H9 (cell line): ENCODE measurements at regions not wholly inside any gene's neighbourhood (a gene's known extent, or its start where the extent isn't known, plus 50 kb on each side); places are given as distances from the start of the nearest gene placed in this dataset.

Experiments used
- DNase-seq: peaks from one replicate; pipeline ENCODE4 v3.0.0-alpha.2; 2017
- H2AFZ ChIP-seq: one replicate; pipeline ENCODE4 v1.6.1; 2013; ENCODE audit warnings: mild to moderate bottlenecking, low read length, control low read depth, moderate library complexity
- H2AK5ac ChIP-seq: 2 replicates; pipeline ENCODE4 v1.6.1; 2013; ENCODE audit warnings: low read length, control low read depth, mixed read lengths; ENCODE audit not compliant: insufficient read length
- H2BK120ac ChIP-seq: one replicate; pipeline ENCODE4 v1.6.1; 2013; ENCODE audit warnings: low read depth, mild to moderate bottlenecking, low read length, control low read depth, inconsistent platforms; ENCODE audit not compliant: poor library complexity, severe bottlenecking
- H2BK12ac ChIP-seq: 2 replicates; pipeline ENCODE4 v1.6.1; 2013; ENCODE audit warnings: low read length, control low read depth, mixed read lengths, low read depth; ENCODE audit not compliant: insufficient read length
- H2BK15ac ChIP-seq: 2 replicates; pipeline ENCODE4 v1.6.1; 2013; ENCODE audit warnings: low read depth, low read length, control low read depth
- H2BK20ac ChIP-seq: one replicate; pipeline ENCODE4 v1.6.1; 2013; ENCODE audit warnings: low read depth, mild to moderate bottlenecking, low read length, control low read depth, inconsistent platforms; ENCODE audit not compliant: poor library complexity, severe bottlenecking
- H2BK5ac ChIP-seq: 2 replicates; pipeline ENCODE4 v1.6.1; 2013; ENCODE audit warnings: low read length, control low read depth, mixed read lengths; ENCODE audit not compliant: insufficient read length
- H3K14ac ChIP-seq: 2 replicates; pipeline ENCODE4 v1.6.1; 2013; ENCODE audit warnings: low read length, control low read depth; ENCODE audit not compliant: insufficient read depth
- H3K18ac ChIP-seq: 2 replicates; pipeline ENCODE4 v1.6.1; 2013; ENCODE audit warnings: low read depth, mild to moderate bottlenecking, mixed read lengths, low read length, control low read depth; ENCODE audit not compliant: insufficient read length
- H3K23ac ChIP-seq: 2 replicates; pipeline ENCODE4 v1.6.1; 2013; ENCODE audit warnings: low read length, control low read depth, mixed read lengths, low read depth; ENCODE audit not compliant: insufficient read length
- H3K23me2 ChIP-seq: 2 replicates; pipeline ENCODE4 v1.6.1; 2013; ENCODE audit warnings: low read depth, mild to moderate bottlenecking, mixed read lengths, low read length, control low read depth; ENCODE audit not compliant: insufficient read length, poor library complexity, severe bottlenecking
- H3K27ac ChIP-seq: 2 replicates; pipeline ENCODE4 v1.5.1; 2013; ENCODE audit warnings: low read length, control low read depth, mixed read lengths, low read depth; ENCODE audit not compliant: insufficient read length
- H3K27me3 ChIP-seq: 2 replicates; pipeline ENCODE4 v1.6.1; 2013; ENCODE audit warnings: low read length, control low read depth, inconsistent platforms; ENCODE audit not compliant: insufficient read depth
- H3K4ac ChIP-seq: 2 replicates; pipeline ENCODE4 v1.6.1; 2013; ENCODE audit warnings: low read depth, mild to moderate bottlenecking, control low read depth, inconsistent platforms, low read length, moderate library complexity
- H3K4me1 ChIP-seq: 2 replicates; pipeline ENCODE4 v1.6.1; 2013; ENCODE audit warnings: low read length, control low read depth, inconsistent platforms; ENCODE audit not compliant: insufficient read depth
- H3K4me2 ChIP-seq: 2 replicates; pipeline ENCODE4 v1.6.1; 2013; ENCODE audit warnings: low read length, control low read depth, mixed read lengths; ENCODE audit not compliant: insufficient read length, insufficient read depth
- H3K56ac ChIP-seq: 2 replicates; pipeline ENCODE4 v1.6.1; 2013; ENCODE audit warnings: low read depth, mild to moderate bottlenecking, mixed read lengths, low read length, control low read depth; ENCODE audit not compliant: insufficient read length
- H3K79me1 ChIP-seq: 2 replicates; pipeline ENCODE4 v1.6.1; 2013; ENCODE audit warnings: low read depth, mild to moderate bottlenecking, moderate library complexity, low read length, control low read depth, inconsistent platforms; ENCODE audit not compliant: insufficient read depth, poor library complexity, severe bottlenecking
- H3K79me2 ChIP-seq: 2 replicates; pipeline ENCODE4 v1.6.1; 2013; ENCODE audit warnings: low read length, control low read depth, inconsistent platforms; ENCODE audit not compliant: insufficient read depth
- H3K9ac ChIP-seq: 2 replicates; pipeline ENCODE4 v1.6.1; 2013; ENCODE audit warnings: low read length, control low read depth, mixed read lengths; ENCODE audit not compliant: insufficient read length; ENCODE audit errors: extremely low read depth
- H3K9me3 ChIP-seq: one replicate; pipeline ENCODE4 v1.6.1; 2013; ENCODE audit warnings: low read depth, low read length, inconsistent platforms; ENCODE audit not compliant: control insufficient read depth
- H3T11ph ChIP-seq: one replicate; pipeline ENCODE4 v1.6.1; 2013; ENCODE audit warnings: mild to moderate bottlenecking, low read length, control low read depth, inconsistent platforms
- H4K20me1 ChIP-seq: one replicate; pipeline ENCODE4 v1.6.1; 2013; ENCODE audit not compliant: control insufficient read depth, insufficient read length, insufficient read depth
- H4K5ac ChIP-seq: 2 replicates; pipeline ENCODE4 v1.6.1; 2013; ENCODE audit warnings: low read depth, mild to moderate bottlenecking, mixed read lengths, low read length, control low read depth; ENCODE audit not compliant: insufficient read length
- H4K8ac ChIP-seq: replicated peaks from 2 replicates; pipeline ENCODE4 v1.6.1; 2013; ENCODE audit warnings: low read length, control low read depth, mixed read lengths, low read depth; ENCODE audit not compliant: insufficient read length
- H4K91ac ChIP-seq: 2 replicates; pipeline ENCODE4 v1.6.1; 2013; ENCODE audit warnings: low read depth, mild to moderate bottlenecking, moderate library complexity, mixed read lengths, low read length, control low read depth; ENCODE audit not compliant: insufficient read length
- H3K27ac Mint-ChIP-seq, 3 experiments: 2 replicates in 2 of 3; 3 replicates in 1 of 3; pipeline ENCODE4 v1.8.0; 2020 to 2021; ENCODE audit warnings: mixed read lengths in 3 of 3, mild to moderate bottlenecking in 1 of 3, moderate library complexity in 1 of 3
- H3K27me3 Mint-ChIP-seq: 2 replicates; pipeline ENCODE4 v1.8.0; 2021; ENCODE audit warnings: low read depth, mild to moderate bottlenecking, moderate library complexity, mixed read lengths
- H3K36me3 Mint-ChIP-seq, 3 experiments: 2 replicates in 2 of 3; 3 replicates in 1 of 3; pipeline ENCODE4 v1.8.0; 2020 to 2021; ENCODE audit warnings: low read depth in 3 of 3, mixed read lengths in 3 of 3; ENCODE audit not compliant: insufficient read depth in 1 of 3
- H3K4me1 Mint-ChIP-seq, 2 experiments: 2 replicates each; pipeline ENCODE4 v1.8.0; 2020; ENCODE audit warnings: mixed read lengths in 2 of 2
- H3K4me3 Mint-ChIP-seq, 2 experiments: 2 replicates in 1 of 2; 3 replicates in 1 of 2; pipeline ENCODE4 v1.8.0; 2020 to 2021; ENCODE audit warnings: mild to moderate bottlenecking in 2 of 2, mixed read lengths in 2 of 2, moderate library complexity in 1 of 2
- H3K9me3 Mint-ChIP-seq, 2 experiments: 2 replicates in 1 of 2; 3 replicates in 1 of 2; pipeline ENCODE4 v1.8.0; 2020; ENCODE audit warnings: mild to moderate bottlenecking in 2 of 2, mixed read lengths in 2 of 2, moderate library complexity in 1 of 2
- CTCF ChIP-seq: fragments of 200-600 bp; sonication (generic); conservative IDR thresholded peaks from 3 replicates; pipeline ENCODE4 v1.8.0; 2021; ENCODE audit warnings: antibody characterized with exemption, mild to moderate bottlenecking
- WGBS: extraction: QIAGEN DNeasy Blood & Tissue Kit; methylation state at CpG from one replicate; pipeline ENCODE4 v1.1.7; 2013; ENCODE audit warnings: missing lambda C conversion rate, low lambda C conversion rate, mixed read lengths; ENCODE audit not compliant: insufficient read length; ENCODE audit errors: extremely low coverage; 5-methylcytosine and 5-hydroxymethylcytosine counted together

DNA sequence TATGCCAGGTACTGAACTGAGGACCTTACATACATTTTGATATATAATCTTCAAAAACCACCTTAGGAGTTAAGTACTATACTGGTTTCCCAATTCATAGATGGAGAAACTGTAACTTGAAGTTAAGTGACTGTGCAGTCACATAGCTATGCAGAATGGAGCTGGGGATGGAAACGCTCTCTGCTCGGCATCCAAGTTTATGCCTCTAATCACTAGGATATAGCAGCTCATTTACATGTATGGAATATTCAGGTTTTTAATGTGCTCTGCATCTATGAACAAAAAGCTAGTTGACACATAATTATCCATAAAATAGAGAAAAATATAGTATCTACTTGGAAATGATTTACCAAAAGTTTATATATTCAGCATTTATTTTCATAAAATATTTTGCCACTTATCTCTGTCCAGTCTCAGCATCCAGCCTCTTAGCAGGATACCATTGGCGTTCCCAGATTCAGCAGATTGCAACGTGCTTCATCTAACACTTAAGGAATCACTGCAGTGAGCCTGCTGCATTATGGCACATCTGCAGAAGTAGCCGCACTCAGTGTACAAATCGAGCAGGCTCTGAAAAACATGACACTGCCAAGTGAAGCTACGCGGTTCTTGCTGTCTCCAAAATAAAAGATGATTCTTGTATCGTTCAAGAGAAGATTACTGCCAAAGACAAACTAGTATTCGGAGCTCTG is 70.4 kb downstream of the MRPL57 start:
- H3K27me3 Mint-ChIP-seq: no peaks in the 10 kb centered on the region
- Histone ChIP-seq H2BK12ac (no peak overlapping the region), H3K4me1 (no peaks in the 10 kb centered on the region), H4K91ac (no peak overlapping the region), H3K23ac (no peak overlapping the region), H2AFZ (no peak overlapping the region), H3K79me2 (no peaks in the 10 kb centered on the region), H2BK5ac (no peak overlapping the region), H3K9ac (no peak overlapping the region), H3K23me2 (no peaks in the 10 kb centered on the region), H2BK15ac (no peak overlapping the region), H2AK5ac (no peak overlapping the region), H2BK120ac (no peak overlapping the region), H3K9me3 (no peaks in the 10 kb centered on the region), H3K27me3 (no peaks in the 10 kb centered on the region), H3K56ac (no peak overlapping the region), H2BK20ac (no peak overlapping the region), H3K14ac (no peak overlapping the region; the same call in 1 of the 2 replicates), H4K5ac (no peak overlapping the region), H3K27ac (no peak overlapping the region), H3K79me1 (no peaks in the 10 kb centered on the region), H4K8ac (no peak overlapping the region), H3K18ac (no peak overlapping the region), H3K4ac (no peak overlapping the region), H4K20me1 (no peaks in the 10 kb centered on the region), H3K4me2 (no peak overlapping the region), H3T11ph (no peak overlapping the region)
- no peak for TF ChIP-seq CTCF
- peaks cover 4% of the 10 kb centered on the region in 2 experiments for H3K9me3 Mint-ChIP-seq
- no peaks in the 10 kb centered on the region for H3K36me3 Mint-ChIP-seq
- H3K27ac Mint-ChIP-seq: no peak overlapping the region
- H3K4me1 Mint-ChIP-seq: peaks cover 5 to 8% of the 10 kb centered on the region in 2 experiments; a peak in 2 of 4 replicates
- no peak for DNase-seq
- WGBS: no CpG with 5 or more reads among the region's 10 CpGs
- no peak overlapping the region for H3K4me3 Mint-ChIP-seq
